ENCODE measurements at regions not wholly inside any gene's neighbourhood (a gene's known extent, or its start where the extent isn't known, plus 50 kb on each side); places are given as distances from the start of the nearest gene placed in this dataset.

DNA sequence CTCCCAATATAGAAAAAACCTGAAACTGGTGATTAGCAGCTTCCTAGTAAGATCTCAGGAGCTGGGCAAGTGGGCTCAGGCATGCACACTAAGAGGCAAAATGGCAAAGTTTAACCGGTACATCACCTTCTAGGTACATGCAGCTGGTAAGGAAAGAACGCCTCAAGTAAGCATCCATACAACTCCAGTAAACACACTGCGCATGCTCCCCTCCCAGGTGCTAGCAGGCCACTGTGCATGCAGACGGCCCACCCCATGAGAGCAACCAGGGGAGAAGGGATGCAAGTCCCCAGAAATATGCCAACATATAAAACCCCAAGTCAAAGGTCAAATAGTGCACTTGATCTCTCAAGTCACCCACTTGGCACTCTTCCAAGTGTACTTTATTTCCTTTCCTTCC lies 228.6 kb upstream of the KIF2A start:
- Histone ChIP-seq H2BK120ac (replicated peaks; ENCODE audit: low read depth, low read length) (no peak overlapping the region), H4K20me1 (replicated peaks in 1 of 2; ENCODE audit: control insufficient read depth in 1 of 2, insufficient read depth in 2 of 2, low read length in 2 of 2) (no peaks in the 10 kb centered on the region), H3K9ac (replicated peaks in 1 of 4; ENCODE audit: extremely low read depth in 1 of 4, low read depth in 3 of 4, low read length in 3 of 4) (no peak overlapping the region), H3K56ac (replicated peaks; ENCODE audit: insufficient read length, low read depth, low read length) (no peak overlapping the region), H3K36me3 (ENCODE audit: control insufficient read depth in 2 of 4, insufficient read depth in 4 of 4, low read length in 3 of 4) (no peaks in the 10 kb centered on the region), H3K14ac (ENCODE audit: insufficient read length) (no peak overlapping the region), H4K8ac (ENCODE audit: extremely low read depth, insufficient read depth, low read length) (0 out of 2 replicates have a peak overlapping the region, but pooled peaks have one; percentile 20), H3K79me2 (ENCODE audit: control insufficient read depth in 1 of 2, insufficient read depth in 2 of 2, low read length in 2 of 2) (no peaks in the 10 kb centered on the region), H3K27me3 (replicated peaks in 1 of 4; ENCODE audit: control insufficient read depth in 3 of 4, extremely low read depth in 1 of 4, insufficient read depth in 3 of 4, low read length in 3 of 4) (no peaks in the 10 kb centered on the region), H3K23me2 (ENCODE audit: low read depth, low read length) (no peaks in the 10 kb centered on the region), H3K4ac (replicated peaks; ENCODE audit: insufficient read length, low read depth, low read length) (no peak overlapping the region), H4K91ac (replicated peaks; ENCODE audit: insufficient read length, low read length) (no peak overlapping the region), H2BK20ac (ENCODE audit: low read length) (peak overlapping the region; percentile 89), H3K23ac (ENCODE audit: insufficient read length) (no peak overlapping the region), H2BK15ac (ENCODE audit: low read length) (no peak overlapping the region), H2AK5ac (ENCODE audit: low read depth, low read length) (no peak overlapping the region), H2BK5ac (ENCODE audit: low read depth, low read length) (peak overlapping the region; percentile 30; the same call in 1 of the 2 replicates), H3K79me1 (ENCODE audit: low read depth, low read length) (no peaks in the 10 kb centered on the region), H3K27ac (ENCODE audit: low read depth, low read length) (no peak overlapping the region), H3K4me1 (replicated peaks in 1 of 4; ENCODE audit: control insufficient read depth in 3 of 4, insufficient read depth in 4 of 4, low read length in 3 of 4) (peaks cover 0 to 35% (median 13%) of the 10 kb centered on the region in 4 experiments; a peak in 5 of 7 replicates), H2BK12ac (ENCODE audit: low read depth, low read length) (no peak overlapping the region; the same call in 1 of the 2 replicates), H3K18ac (ENCODE audit: extremely low read depth, low read length) (no peak overlapping the region), H4K5ac (ENCODE audit: insufficient read length, low read depth, low read length) (no peak overlapping the region), H3K4me3 (ENCODE audit: extremely low read depth in 1 of 4, insufficient read depth in 2 of 4, low read depth in 3 of 4, low read length in 4 of 4) (no peak overlapping the region), H3K4me2 (ENCODE audit: insufficient read depth in 1 of 2, low read depth in 2 of 2, low read length in 2 of 2) (no peak overlapping the region), H2AFZ (ENCODE audit: low read length) (no peak overlapping the region), H3K9me3 (ENCODE audit: insufficient read depth in 2 of 2, low read depth in 1 of 2, low read length in 1 of 2) (no peaks in the 10 kb centered on the region)
- no peak for TF ChIP-seq MAFK (IDR thresholded peaks at IDR 0.05; ENCODE audit: low read depth, low read length)
- TF ChIP-seq SP1 (IDR thresholded peaks at IDR 0.05; ENCODE audit: low read depth, low read length) = no peak
- TF ChIP-seq KDM1A (IDR thresholded peaks at IDR 0.05; ENCODE audit: borderline replicate concordance, low read length) = no peak
- TF ChIP-seq SIX5 (IDR thresholded peaks at IDR 0.05; ENCODE audit: low read depth, low read length) = no peak
- no peak for TF ChIP-seq BCL11A (IDR thresholded peaks at IDR 0.05; ENCODE audit: low read depth in 2 of 2, low read length in 2 of 2)
- TF ChIP-seq GTF2F1 (IDR thresholded peaks at IDR 0.05; ENCODE audit: borderline replicate concordance, low read depth, low read length) = no peak
- no peak for TF ChIP-seq CEBPB (IDR thresholded peaks at IDR 0.05; ENCODE audit: low read depth, low read length)
- no peak for TF ChIP-seq JUND (IDR thresholded peaks at IDR 0.05; ENCODE audit: low read length)
- TF ChIP-seq RFX5 (IDR thresholded peaks at IDR 0.05; ENCODE audit: borderline replicate concordance, low read depth, low read length) = no peak
- no peak for TF ChIP-seq HDAC6 (IDR thresholded peaks at IDR 0.05; ENCODE audit: low read depth, low read length)
- TF ChIP-seq BACH1 (IDR thresholded peaks at IDR 0.05; ENCODE audit: low read length) = no peak
- TF ChIP-seq SAP30 (IDR thresholded peaks at IDR 0.05; ENCODE audit: insufficient read depth, insufficient replicate concordance, low read length) = no peak
- no peak for TF ChIP-seq CBX8 (IDR thresholded peaks at IDR 0.05; ENCODE audit: borderline replicate concordance, low read depth, low read length)
- TF ChIP-seq, protein P1, sequence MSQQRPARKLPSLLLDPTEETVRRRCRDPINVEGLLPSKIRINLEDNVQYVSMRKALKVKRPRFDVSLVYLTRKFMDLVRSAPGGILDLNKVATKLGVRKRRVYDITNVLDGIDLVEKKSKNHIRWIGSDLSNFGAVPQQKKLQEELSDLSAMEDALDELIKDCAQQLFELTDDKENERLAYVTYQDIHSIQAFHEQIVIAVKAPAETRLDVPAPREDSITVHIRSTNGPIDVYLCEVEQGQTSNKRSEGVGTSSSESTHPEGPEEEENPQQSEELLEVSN (IDR thresholded peaks at IDR 0.05) = no peak
- WGBS, 2 experiments (ENCODE audit: extremely low coverage in 1 of 2, insufficient coverage in 1 of 2, insufficient read length in 1 of 2, insufficient replicate concordance in 2 of 2, low coverage in 1 of 2, low lambda C conversion rate in 2 of 2, missing lambda C conversion rate in 1 of 2) = 91% methylated on average over 4 of the region's 4 CpGs; no CpG with 5 or more reads in 1 of the 2 experiments
- FAIRE-seq = no peak
- no peak for DNase-seq (ENCODE audit: low read depth in 1 of 2, low spot score in 2 of 2)
- CTCF ChIA-PET (ENCODE audit: partially characterized antibody) = interaction anchor here (0.8 to 1.2 kb wide), 3 partner anchors 32 to 71 kb away, joined by 3 read pairs; no protein-coding TSS in a partner anchor
- POLR2A ChIA-PET (ENCODE audit: partially characterized antibody) = no interaction called here
